ENCODE measurements at regions not wholly inside any gene's neighbourhood (a gene's known extent, or its start where the extent isn't known, plus 50 kb on each side); places are given as distances from the start of the nearest gene placed in this dataset.
"Not testable (repeated sequence)": the region's sequence is repeated elsewhere in the genome, so short reads cannot be mapped to it uniquely, and the experiment has no call there.

DNA sequence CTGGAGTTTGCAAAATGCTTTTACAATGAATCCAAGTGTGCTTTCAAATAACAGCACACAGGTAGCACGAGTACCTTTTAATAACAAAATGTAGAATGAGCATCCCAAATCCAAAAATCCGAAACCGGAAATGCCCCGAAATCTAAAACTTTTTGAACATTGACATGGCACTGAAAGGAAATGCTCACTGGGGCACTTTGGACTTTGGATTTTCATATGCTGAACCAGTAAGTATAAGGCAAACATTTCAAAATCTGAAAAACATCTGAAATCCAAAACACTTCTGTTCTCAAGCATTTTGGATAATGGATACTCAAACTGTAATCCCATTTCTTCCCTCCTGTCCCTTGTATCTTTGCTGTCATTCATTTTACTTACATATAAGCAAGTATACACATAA lies 50.1 kb downstream of the GCNT4 start:
- intact Hi-C loops (cut with DNase I, micrococcal nuclease), result no loop called here
- ATAC-seq (no peak), DNase-seq (no peak)

- ATAC-seq, result no peak
- DNase-seq, result no peak
- intact Hi-C loops (cut with DNase I, micrococcal nuclease), result no loop called here
These were observed 56.4 kb downstream of the GCNT4 start for GRCh38 chr5:74995926-74996325.

DNA sequence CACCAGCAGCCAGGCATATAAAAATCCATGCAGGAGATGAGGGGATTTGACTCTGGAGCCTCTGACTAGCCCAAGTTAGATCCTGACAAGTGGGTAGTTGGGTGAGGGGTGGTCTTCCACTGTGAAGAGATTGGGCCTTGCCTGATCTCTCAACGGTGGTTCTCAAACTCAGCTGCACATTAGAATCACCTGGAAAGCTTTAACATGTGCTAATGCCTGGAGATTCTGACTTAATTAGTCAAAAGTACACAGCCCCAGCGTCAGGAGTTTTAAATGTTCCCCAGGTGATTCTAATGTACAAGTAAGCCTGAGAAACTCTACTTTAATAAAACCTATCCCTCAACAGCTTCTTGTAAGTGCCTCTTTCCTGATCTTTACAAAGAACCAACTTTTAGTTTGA lies 57.5 kb downstream of the GCNT4 start:
- ATAC-seq, result no peak
- DNase-seq, result no peak
- intact Hi-C loops (cut with DNase I, micrococcal nuclease), result no loop called here

DNA sequence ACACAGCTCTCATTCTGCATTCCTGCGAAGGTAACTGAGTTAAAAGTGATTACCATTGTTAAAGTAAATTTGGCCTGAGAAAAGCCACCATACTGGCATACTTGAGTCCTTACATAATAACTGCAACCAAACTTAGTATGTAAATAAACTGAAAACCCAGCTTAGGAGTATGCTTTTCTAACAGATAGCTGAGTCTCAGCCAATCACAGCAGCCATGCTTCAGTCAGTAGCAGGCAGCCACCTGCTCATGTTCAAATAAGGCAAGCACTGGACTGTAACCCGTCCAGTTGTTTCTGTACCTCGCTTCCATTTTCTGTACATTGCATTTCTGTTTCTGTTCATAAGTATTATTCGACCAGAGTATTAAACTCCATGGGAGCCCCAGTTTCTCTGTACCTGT lies 58.6 kb downstream of the GCNT4 start:
- intact Hi-C loops (cut with DNase I, micrococcal nuclease), result no loop called here
- ATAC-seq, result no peak
- no peak for DNase-seq

DNA sequence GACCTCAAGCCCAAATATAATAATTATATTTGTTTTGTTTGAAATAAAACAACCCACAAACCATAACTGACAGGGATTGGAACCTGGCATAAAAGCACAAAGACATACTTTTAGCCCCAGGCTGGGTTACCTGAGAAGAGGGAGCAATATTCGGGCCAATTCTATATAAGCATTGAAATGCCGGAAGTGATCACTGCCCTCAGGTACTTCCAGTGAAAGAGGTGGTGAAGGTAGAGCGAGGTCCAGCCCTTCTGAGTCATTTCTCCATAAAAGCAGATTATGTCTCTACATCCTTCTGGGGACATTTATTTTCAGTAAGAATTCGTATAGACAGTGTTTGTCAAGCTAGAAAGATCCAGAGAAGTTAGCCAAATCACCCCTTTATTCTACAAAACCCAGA lies 59.6 kb downstream of the GCNT4 start:
- DNase-seq, result no peak
- ATAC-seq, result peak; percentile 78
- intact Hi-C loops (cut with DNase I, micrococcal nuclease), result no loop called here

GRCh38 chr5:74991522-74991921 lies 60.8 kb downstream of the GCNT4 start:
- intact Hi-C loops (cut with DNase I, micrococcal nuclease), result no loop called here
- ATAC-seq (no peak), DNase-seq (no peak)

GRCh38 chr5:74990194-74990593 lies 62.2 kb downstream of the GCNT4 start:
- intact Hi-C loops (cut with DNase I, micrococcal nuclease), result no loop called here
- DNase-seq, result no peak
- ATAC-seq, result no peak

DNA sequence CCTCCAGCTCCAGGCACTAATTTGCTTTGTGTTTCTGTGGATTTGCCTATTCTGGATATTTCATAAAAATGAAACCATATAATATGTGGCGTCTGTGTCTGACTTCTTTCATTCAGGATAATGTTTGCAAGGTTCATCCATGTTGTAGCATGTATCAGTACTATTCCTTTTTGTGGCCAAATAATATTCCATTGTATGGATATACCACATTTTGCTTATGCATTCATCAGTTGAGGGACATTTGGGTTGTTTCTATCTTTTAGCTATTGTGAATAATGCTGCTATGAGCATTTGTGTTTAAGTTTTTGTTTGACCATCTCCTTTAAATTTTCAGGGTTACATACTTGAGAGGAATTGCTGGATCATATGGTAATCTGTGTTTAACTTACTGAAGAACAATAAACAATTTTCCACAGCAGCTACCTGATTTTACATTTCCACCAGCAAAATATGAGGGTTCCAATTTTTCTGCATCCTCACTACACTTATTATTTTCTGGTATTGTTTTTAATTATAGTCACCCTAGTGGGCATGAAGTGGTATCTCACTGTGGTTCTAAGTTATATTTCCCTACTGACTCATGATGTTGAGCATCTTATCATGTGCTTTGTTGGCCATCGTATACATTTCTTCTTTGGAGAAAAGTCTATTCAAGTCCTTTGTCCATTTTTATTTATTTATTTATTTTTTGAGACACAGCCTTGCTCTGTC lies 63.9 kb downstream of the GCNT4 start:
- no peak for ATAC-seq
- no peak for DNase-seq
- intact Hi-C loops (cut with DNase I, micrococcal nuclease), result no loop called here

GRCh38 chr5:74978345-74978744 lies 74.0 kb downstream of the GCNT4 start:
- ATAC-seq, result no peak
- intact Hi-C loops (cut with DNase I, micrococcal nuclease), result no loop called here
- no peak for DNase-seq

DNA sequence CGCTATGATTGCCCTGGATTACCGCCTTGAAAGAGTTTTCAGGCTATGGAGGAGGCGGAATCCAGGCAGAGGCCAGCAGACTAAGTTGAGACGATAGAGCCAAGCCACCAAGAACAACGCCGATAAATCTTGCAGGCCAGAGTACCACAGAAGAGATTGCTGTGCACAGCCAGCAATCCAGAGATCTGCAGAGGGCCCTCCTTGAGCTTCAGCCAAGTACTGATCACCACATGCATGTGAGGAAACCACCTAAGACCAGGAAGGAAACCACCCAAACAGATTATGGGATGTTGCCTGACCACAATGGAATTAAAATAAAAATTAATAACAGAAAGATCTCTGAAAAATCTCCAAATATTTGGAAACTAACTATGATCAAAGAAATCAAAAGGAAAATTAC lies 74.9 kb downstream of the GCNT4 start:
- DNase-seq (no peak), ATAC-seq (no peak)
- intact Hi-C loops (cut with DNase I, micrococcal nuclease), result no loop called here

GRCh38 chr5:74976651-74977050 lies 75.7 kb downstream of the GCNT4 start:
- ATAC-seq, result no peak
- DNase-seq, result no peak
- intact Hi-C loops (cut with DNase I, micrococcal nuclease), result no loop called here

DNA sequence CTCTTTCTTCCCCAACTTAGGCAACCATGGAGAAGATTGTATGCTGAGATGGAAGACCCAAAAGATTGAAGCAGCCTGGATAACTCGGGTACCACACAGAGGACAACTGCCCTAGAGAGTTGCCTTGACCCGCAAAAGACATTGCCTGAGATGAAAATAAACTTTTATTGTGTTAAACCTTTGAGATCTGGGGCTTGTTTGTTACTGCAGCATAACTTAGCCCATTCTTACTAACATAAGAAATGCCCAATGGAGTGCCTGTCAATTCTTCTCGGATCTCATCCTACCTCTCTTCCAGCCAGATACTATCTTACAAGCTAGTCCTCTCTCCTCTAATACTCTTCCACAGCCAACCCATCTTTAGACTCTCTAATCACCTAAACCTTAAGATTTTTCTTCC lies 76.8 kb downstream of the GCNT4 start:
- DNase-seq (no peak), ATAC-seq (no peak)
- intact Hi-C loops (cut with DNase I, micrococcal nuclease), result no loop called here

DNA sequence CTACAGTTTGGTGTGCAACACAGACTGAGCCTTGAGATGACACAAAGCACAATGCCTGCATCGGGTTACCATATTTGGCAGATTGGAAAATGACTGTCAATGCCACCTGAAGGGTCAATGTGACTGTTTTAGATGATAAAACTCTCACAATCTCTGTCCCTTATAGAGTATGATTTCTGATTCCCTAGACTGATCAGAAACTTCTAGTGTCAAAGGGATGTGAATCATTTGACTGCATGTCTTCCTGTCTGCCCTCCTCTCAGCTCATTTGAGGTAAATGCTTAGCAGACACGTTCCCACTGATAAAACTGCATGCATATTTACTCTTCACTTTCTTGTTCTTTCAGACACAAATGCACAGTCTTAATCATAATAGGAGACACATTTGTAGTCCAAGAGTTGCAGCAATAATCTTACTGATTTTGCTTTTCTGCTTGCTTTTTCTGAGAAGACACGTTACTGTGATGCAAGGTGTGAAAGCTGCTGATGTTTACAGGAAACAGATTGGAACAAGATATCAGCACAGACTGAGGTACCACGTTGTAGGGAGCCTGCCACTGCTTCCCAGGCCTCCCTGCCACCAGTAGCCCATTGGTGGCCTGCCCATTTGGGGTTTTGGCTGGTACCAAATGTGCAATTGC lies 77.8 kb downstream of the GCNT4 start:
- DNase-seq (no peak), ATAC-seq (no peak)
- intact Hi-C loops (cut with DNase I, micrococcal nuclease), result no loop called here

DNA sequence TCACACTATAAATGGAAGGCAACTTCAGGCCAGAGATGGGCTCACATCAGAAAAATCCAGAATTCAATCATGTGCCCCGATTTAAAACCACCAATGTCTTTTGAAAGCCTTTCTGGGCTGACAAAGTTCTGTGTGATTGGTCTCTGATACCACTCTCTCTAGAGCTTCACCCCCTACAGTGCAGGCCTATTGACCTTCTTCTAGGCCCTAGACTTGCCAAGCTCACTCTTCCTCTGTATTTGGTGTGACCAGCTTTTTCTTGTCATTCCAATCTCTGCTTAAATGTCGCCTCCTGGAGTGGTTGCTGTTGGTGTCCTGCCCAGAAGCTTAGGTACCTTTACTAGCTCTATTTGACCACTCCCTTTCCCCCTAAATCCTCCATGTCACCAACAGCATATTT lies 78.7 kb downstream of the GCNT4 start:
- no peak for DNase-seq
- no peak for ATAC-seq
- intact Hi-C loops (cut with DNase I, micrococcal nuclease), result no loop called here

DNA sequence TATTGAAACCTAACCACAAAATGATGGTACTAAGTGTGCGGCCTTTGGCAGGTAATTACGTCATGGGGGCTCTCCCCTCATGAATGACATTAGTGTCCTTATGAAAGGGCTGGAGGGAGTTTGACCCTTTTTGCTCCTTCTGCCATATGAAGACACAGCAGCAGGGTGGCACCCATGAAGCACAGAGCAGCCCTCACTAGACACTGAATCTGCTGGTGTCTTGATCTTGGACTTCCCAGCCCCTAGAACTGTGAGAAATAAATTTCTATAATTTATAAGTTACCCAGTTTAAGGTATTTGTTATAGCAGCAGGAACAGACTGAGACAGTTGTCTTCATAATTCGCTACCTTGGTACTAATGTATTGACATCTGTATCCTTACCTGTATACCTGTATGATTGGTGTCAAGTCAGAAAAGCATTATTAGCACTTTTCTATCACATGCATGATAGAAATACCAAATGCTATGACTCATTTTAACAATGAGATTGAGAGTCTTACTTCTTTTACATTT lies 80.4 kb downstream of the GCNT4 start:
- ATAC-seq, result no peak
- intact Hi-C loops (cut with DNase I, micrococcal nuclease), result no loop called here
- DNase-seq, result no peak

DNA sequence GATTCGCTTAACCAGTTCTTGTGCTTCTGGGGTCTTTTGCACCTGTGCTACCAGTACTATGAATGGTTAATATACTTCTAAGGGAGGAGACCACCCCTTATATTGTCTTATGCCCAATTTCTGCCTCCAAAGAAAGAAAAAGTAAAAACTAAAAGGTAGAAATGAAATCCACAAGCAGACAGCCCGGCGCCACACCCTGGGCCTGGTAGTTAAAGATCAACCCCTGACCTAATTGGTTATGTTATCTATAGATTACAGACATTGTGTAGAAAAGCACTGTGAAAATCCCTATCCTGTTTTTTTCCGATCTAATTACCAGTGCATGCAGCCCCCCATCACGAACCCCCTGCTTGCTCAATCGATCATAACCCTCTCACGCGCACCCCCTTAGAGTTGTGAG lies 81.5 kb downstream of the GCNT4 start:
- peak; percentile 52 for ATAC-seq
- DNase-seq, result peak in 1 of 2 donors; percentile 38
- intact Hi-C loops (cut with DNase I, micrococcal nuclease), result not testable (repeated sequence)

DNA sequence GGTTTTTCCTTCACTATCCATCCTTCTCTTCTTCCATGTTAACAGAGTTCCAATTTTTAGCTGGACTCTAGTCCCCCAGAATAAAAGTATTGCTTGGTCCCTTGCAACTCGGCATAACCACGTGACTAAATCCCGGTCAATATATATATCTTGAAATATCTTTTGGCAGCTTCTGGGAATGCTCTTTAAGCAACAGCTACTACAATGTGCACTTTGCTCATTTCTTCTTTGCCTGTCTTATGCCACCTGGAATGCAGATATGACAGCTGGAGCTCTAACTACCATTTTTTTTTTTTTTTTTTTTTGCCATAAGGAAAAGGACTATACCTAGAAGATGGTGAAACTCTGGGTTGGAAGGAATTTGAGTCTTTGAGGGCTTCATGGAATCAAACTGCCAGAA lies 82.6 kb downstream of the GCNT4 start:
- DNase-seq (no peak), ATAC-seq (peak; percentile 41)
- intact Hi-C loops (cut with DNase I, micrococcal nuclease), result no loop called here

DNA sequence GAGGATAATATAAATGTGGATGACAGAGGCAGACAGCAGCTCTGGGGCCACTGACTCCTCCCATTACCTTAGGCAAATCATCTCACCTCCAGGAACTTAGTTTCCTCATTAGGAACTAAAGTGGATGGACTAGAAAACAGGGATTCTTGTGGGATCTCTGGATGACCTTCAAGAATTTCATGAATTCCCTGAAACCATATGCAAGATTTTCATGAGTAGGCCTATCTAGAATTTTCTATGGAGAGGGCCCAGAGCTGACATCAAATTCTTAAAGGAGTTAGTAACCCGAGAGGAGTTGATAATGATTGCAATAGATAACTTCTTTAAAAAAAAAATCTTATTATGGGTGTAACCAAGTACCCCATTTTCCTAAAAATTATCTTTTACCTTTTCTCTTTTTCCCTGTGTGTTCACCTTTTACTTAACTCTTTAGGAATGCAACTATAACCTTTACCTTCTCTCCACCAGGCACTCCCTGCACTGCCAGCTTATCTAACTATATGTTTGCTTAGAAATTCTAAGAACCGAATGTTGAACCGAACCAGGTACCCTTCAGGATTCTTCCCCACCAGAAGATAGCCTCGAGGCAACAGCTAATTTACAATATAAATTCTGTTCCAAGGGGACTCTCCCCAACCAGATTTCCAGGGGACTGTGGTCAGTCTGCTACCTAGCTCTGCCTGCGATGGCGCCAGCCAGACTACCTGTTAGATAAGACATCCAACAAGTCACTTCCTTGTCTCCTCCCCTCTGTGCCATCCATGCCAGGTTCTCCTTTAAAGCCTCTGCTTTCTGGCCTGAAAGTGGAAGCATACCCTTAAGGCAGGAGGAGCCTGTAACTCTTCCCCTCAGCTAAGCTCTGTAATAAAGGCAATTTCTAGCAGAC lies 86.0 kb downstream of the GCNT4 start:
- intact Hi-C loops (cut with DNase I, micrococcal nuclease), result no loop called here
- DNase-seq (peak; percentile 61 to 62), ATAC-seq (peak; percentile 89)

DNA sequence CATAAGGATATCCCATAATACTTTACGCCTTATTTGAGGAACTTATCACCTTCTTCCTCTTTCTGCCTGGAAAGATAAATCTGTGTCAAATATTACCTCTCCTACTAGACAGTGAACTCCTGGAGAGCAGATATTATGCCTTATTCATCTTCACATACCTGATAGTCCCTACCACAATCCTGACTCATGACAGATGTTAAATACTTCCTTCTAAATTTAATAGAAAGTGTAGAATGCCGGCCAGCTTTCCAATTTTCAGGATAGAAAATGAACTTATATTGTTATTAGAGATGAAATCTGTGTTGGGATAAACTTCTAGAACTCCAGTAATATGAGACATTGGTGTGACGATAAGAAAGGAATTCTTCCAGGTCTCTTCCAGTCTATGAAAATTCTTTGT lies 89.0 kb downstream of the GCNT4 start:
- intact Hi-C loops (cut with DNase I, micrococcal nuclease), result no loop called here
- ATAC-seq, result no peak
- DNase-seq, result no peak

- peak; percentile 50 for ATAC-seq
- no peak for DNase-seq
- intact Hi-C loops (cut with DNase I, micrococcal nuclease), result no loop called here
These were observed 91.7 kb upstream of the FAM169A start for GRCh38 chr5:74957906-74958305.
